ENCODE measurements at regions not wholly inside any gene's neighbourhood (a gene's known extent, or its start where the extent isn't known, plus 50 kb on each side); places are given as distances from the start of the nearest gene placed in this dataset.

DNA sequence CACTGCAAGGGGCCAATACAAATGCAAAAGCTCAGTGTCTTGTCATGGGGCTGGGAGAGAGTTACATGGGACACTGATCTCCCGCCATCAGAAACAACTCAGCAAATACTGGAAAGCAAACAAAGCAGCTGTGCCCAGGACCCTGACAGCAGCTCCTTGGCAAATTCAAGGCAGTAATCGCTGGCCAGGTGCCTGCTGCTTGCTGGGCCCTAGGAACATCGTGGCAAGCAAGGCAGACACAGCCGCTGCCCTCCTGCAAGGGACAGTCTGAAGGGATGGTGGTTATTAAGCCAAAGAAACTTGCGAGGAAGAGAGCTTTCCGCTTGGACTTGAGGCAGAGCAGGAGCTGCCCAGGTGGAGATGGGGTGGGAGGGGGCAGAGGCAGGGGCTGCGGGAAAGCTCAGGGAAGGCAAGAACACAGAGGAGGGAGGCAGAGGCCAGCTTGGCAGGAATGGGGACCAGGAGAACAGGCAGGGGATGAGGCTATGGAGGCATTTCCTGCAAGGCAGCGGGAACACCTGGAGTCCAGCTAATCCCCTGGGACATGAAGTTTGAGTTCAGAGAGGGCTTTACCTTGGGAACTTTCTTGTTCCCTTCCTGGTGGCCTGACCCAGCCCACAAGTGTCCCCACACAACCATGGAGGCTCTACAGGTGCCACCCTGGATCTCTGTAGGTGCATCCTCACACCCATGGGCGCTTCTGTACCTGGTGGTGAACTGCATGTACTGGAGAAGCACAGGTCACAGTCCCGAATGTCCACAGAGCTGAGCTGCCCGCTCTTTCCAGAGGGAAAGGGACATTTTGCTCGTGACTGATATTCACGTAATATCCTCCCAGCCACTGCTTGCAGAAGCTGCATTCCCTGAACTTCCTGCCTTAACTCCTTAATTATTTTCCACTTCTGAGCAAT is 78.7 kb upstream of the ATP2B2 start:
- TF ChIP-seq, protein P1, sequence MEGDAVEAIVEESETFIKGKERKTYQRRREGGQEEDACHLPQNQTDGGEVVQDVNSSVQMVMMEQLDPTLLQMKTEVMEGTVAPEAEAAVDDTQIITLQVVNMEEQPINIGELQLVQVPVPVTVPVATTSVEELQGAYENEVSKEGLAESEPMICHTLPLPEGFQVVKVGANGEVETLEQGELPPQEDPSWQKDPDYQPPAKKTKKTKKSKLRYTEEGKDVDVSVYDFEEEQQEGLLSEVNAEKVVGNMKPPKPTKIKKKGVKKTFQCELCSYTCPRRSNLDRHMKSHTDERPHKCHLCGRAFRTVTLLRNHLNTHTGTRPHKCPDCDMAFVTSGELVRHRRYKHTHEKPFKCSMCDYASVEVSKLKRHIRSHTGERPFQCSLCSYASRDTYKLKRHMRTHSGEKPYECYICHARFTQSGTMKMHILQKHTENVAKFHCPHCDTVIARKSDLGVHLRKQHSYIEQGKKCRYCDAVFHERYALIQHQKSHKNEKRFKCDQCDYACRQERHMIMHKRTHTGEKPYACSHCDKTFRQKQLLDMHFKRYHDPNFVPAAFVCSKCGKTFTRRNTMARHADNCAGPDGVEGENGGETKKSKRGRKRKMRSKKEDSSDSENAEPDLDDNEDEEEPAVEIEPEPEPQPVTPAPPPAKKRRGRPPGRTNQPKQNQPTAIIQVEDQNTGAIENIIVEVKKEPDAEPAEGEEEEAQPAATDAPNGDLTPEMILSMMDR (conservative IDR thresholded peaks at IDR 0.05; ENCODE audit: low read depth in 2 of 2), result no peak
- TF ChIP-seq EZH2 (IDR thresholded peaks at IDR 0.05; ENCODE audit: low read depth, unreplicated experiment) (no peak), ZNF114 (CRISPR knock-in tag; IDR thresholded peaks at IDR 0.05) (no peak), POLR2AphosphoS5 (IDR thresholded peaks at IDR 0.05; ENCODE audit: low read depth) (no peak), STAT1 (IDR thresholded peaks at IDR 0.05; ENCODE audit: unreplicated experiment) (no peak), CREB1 (CRISPR knock-in tag; IDR thresholded peaks at IDR 0.05; ENCODE audit: low read depth) (no peak), ZNF331 (CRISPR knock-in tag; IDR thresholded peaks at IDR 0.05; ENCODE audit: low read depth) (no peak)
- TF ChIP-seq, protein P2, sequence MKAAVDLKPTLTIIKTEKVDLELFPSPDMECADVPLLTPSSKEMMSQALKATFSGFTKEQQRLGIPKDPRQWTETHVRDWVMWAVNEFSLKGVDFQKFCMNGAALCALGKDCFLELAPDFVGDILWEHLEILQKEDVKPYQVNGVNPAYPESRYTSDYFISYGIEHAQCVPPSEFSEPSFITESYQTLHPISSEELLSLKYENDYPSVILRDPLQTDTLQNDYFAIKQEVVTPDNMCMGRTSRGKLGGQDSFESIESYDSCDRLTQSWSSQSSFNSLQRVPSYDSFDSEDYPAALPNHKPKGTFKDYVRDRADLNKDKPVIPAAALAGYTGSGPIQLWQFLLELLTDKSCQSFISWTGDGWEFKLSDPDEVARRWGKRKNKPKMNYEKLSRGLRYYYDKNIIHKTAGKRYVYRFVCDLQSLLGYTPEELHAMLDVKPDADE (IDR thresholded peaks at IDR 0.05), result no peak
- TF ChIP-seq, protein P3, sequence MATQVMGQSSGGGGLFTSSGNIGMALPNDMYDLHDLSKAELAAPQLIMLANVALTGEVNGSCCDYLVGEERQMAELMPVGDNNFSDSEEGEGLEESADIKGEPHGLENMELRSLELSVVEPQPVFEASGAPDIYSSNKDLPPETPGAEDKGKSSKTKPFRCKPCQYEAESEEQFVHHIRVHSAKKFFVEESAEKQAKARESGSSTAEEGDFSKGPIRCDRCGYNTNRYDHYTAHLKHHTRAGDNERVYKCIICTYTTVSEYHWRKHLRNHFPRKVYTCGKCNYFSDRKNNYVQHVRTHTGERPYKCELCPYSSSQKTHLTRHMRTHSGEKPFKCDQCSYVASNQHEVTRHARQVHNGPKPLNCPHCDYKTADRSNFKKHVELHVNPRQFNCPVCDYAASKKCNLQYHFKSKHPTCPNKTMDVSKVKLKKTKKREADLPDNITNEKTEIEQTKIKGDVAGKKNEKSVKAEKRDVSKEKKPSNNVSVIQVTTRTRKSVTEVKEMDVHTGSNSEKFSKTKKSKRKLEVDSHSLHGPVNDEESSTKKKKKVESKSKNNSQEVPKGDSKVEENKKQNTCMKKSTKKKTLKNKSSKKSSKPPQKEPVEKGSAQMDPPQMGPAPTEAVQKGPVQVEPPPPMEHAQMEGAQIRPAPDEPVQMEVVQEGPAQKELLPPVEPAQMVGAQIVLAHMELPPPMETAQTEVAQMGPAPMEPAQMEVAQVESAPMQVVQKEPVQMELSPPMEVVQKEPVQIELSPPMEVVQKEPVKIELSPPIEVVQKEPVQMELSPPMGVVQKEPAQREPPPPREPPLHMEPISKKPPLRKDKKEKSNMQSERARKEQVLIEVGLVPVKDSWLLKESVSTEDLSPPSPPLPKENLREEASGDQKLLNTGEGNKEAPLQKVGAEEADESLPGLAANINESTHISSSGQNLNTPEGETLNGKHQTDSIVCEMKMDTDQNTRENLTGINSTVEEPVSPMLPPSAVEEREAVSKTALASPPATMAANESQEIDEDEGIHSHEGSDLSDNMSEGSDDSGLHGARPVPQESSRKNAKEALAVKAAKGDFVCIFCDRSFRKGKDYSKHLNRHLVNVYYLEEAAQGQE (IDR thresholded peaks at IDR 0.05; ENCODE audit: unreplicated experiment), result no peak
